ENCODE measurements at regions not wholly inside any gene's neighbourhood (a gene's known extent, or its start where the extent isn't known, plus 50 kb on each side); places are given as distances from the start of the nearest gene placed in this dataset.

- Histone ChIP-seq H3K9me2 (ENCODE audit: insufficient read depth) (no peaks in the 10 kb centered on the region), H3K27ac (ENCODE audit: low read depth, low read length) (no peak overlapping the region), H3K9ac (ENCODE audit: low read length) (no peak overlapping the region), H4K20me1 (ENCODE audit: insufficient read depth) (no peaks in the 10 kb centered on the region), H3K4me1 (ENCODE audit: control insufficient read depth in 1 of 2, insufficient read depth in 2 of 2, low read length in 2 of 2) (peaks cover 4 to 34% of the 10 kb centered on the region in 2 experiments; a peak in 3 of 4 replicates), H3K9me3 (ENCODE audit: control insufficient read depth in 1 of 2, insufficient read depth in 1 of 2, low read depth in 1 of 2, low read length in 2 of 2) (no peaks in the 10 kb centered on the region), H3K27me3 (ENCODE audit: insufficient read depth, low read length) (no peaks in the 10 kb centered on the region), H3K36me3 (ENCODE audit: control insufficient read depth in 1 of 2, insufficient read depth in 2 of 2, low read length in 2 of 2) (no peaks in the 10 kb centered on the region), H3K4me2 (ENCODE audit: low read length) (no peak overlapping the region), H3K79me2 (ENCODE audit: insufficient read depth, low read length) (no peaks in the 10 kb centered on the region), H2AFZ (ENCODE audit: low read depth, low read length, poor library complexity, severe bottlenecking) (no peak overlapping the region), H3K4me3 (replicated peaks in 1 of 2; ENCODE audit: low read depth in 1 of 2, low read length in 2 of 2) (no peak overlapping the region)
- RAD21 ChIA-PET (ENCODE audit: low non-redundant PET in 1 of 2, low total read pairs in 2 of 2, uncharacterized antibody in 2 of 2, unreplicated experiment in 2 of 2), result interaction anchor here in 1 of 2 experiments (1.5 kb wide), 1 partner anchor 71 kb away, joined by 3 read pairs; no protein-coding TSS in a partner anchor
- BruUV-seq (replicated peaks), result no TSS peak
- intact Hi-C loops (cut with micrococcal nuclease), result loop anchor here (1.0 to 5.0 kb wide), 2 partner anchors 41 to 1147 kb away; no protein-coding TSS in a partner anchor
- peak; percentile 32 for DNase-seq (ENCODE audit: low read depth, low spot score)
- POLR2A ChIA-PET, result no interaction called here
- CTCF ChIA-PET, result interaction anchor here (0.7 to 2.7 kb wide), 4 partner anchors 18 to 70 kb away, joined by 3 to 14 read pairs (median 4); no protein-coding TSS in a partner anchor
- TF ChIP-seq CEBPB (IDR thresholded peaks at IDR 0.05; ENCODE audit: low read depth) (no peak), POLR2A (IDR thresholded peaks at IDR 0.05; ENCODE audit: borderline replicate concordance, extremely low read depth, insufficient read depth, insufficient read length) (no peak), SRF (IDR thresholded peaks at IDR 0.05; ENCODE audit: low read depth) (peak; percentile 91), CTCF (IDR thresholded peaks at IDR 0.05 in 2 of 3, conservative IDR thresholded peaks at IDR 0.05 in 1 of 3; ENCODE audit: borderline replicate concordance in 1 of 3, insufficient read depth in 1 of 3, low read depth in 2 of 3, low read length in 2 of 3) (peak; percentile 37 to 55 (median 41); a peak in 3 of 6 replicates), RAD21 (IDR thresholded peaks at IDR 0.05; ENCODE audit: low read depth) (peak; percentile 31; the same call in 1 of the 2 replicates)
- ATAC-seq, result peak; percentile 50
These were observed 92.0 kb upstream of the CDH5 start for GRCh38 chr16:66274335-66275110.
